T47D (cell line): ENCODE measurements at regions not wholly inside any gene's neighbourhood (a gene's known extent, or its start where the extent isn't known, plus 50 kb on each side); places are given as distances from the start of the nearest gene placed in this dataset.
"Not testable (repeated sequence)": the region's sequence is repeated elsewhere in the genome, so short reads cannot be mapped to it uniquely, and the experiment has no call there.

ENCODE experiments used
- DNase-seq, 2 experiments: peaks; one replicate each; pipeline versions ENCODE4 v3.0.0 to v3.0.0-alpha.2; 2011 to 2012; ENCODE audit warnings: low read depth in 1 of 2, low spot score in 1 of 2
- JUND ChIP-seq: IDR thresholded peaks from 2 replicates; pipeline ENCODE4 v1.6.1; 2012; ENCODE audit warnings: low read depth
- in situ Hi-C: cut with HindIII; loops from 2 replicates; pipeline ENCODE4 v1.10.0; 2016; ENCODE audit warnings: low sequenced_read_pairs, low pct_unique_long_range_greater_than_20kb

GRCh38 chr9:115553060-115553773 is 435.3 kb upstream of the TNC start:
- no peak for TF ChIP-seq JUND
- no peak for DNase-seq
- in situ Hi-C loops, result no loop called here

GRCh38 chr9:115556432-115556831 is 438.5 kb upstream of the TNC start:
- no peak for DNase-seq
- TF ChIP-seq JUND, result no peak
- in situ Hi-C loops, result no loop called here

- no peak for DNase-seq
- TF ChIP-seq JUND, result no peak
- in situ Hi-C loops, result no loop called here
Observed at GRCh38 chr9:115575147-115575546, 457.2 kb upstream of the TNC start.

- DNase-seq, in situ Hi-C loops: not testable (repeated sequence)
Observed at GRCh38 chr9:115585458-115585857, 467.5 kb upstream of the TNC start.

GRCh38 chr9:115587310-115587709 is 469.4 kb upstream of the TNC start:
- no peak for DNase-seq
- no peak for TF ChIP-seq JUND

GRCh38 chr9:115590011-115590410 is 472.1 kb upstream of the TNC start:
- TF ChIP-seq JUND, result no peak
- DNase-seq, result no peak
- in situ Hi-C loops, result no loop called here

More at GRCh38 chr9:115587310-115587709, 469.4 kb upstream of the TNC start:
- in situ Hi-C loops, result no loop called here

- DNase-seq, result peak; percentile 39 to 91
- TF ChIP-seq JUND, result no peak
- in situ Hi-C loops, result no loop called here
Observed at GRCh38 chr9:115591584-115591984, 473.6 kb upstream of the TNC start.

GRCh38 chr9:115593587-115594091 is 475.7 kb upstream of the TNC start:
- no peak for TF ChIP-seq JUND
- in situ Hi-C loops, result no loop called here
- DNase-seq, result peak; percentile 33 to 61

GRCh38 chr9:115594557-115594956 is 476.6 kb upstream of the TNC start:
- TF ChIP-seq JUND, result no peak
- in situ Hi-C loops, result no loop called here
- DNase-seq, result no peak

GRCh38 chr9:115596021-115596745 is 478.2 kb upstream of the TNC start:
- TF ChIP-seq JUND, result no peak

GRCh38 chr9:115596746-115597080 is 478.8 kb upstream of the TNC start:
- DNase-seq, result no peak
- no peak for TF ChIP-seq JUND
- in situ Hi-C loops, result no loop called here

More at GRCh38 chr9:115596021-115596745, 478.2 kb upstream of the TNC start:
- in situ Hi-C loops, result no loop called here
- no peak for DNase-seq

GRCh38 chr9:115597330-115597895 is 479.5 kb upstream of the TNC start:
- no peak for TF ChIP-seq JUND
- no peak for DNase-seq
- in situ Hi-C loops, result no loop called here

GRCh38 chr9:115598751-115599150 is 480.8 kb upstream of the TNC start:
- DNase-seq, result no peak
- no peak for TF ChIP-seq JUND
- in situ Hi-C loops, result no loop called here
